SJSA1 (cell line): ENCODE measurements at regions not wholly inside any gene's neighbourhood (a gene's known extent, or its start where the extent isn't known, plus 50 kb on each side); places are given as distances from the start of the nearest gene placed in this dataset.
"Not testable (repeated sequence)": the region's sequence is repeated elsewhere in the genome, so short reads cannot be mapped to it uniquely, and the experiment has no call there.

ENCODE experiments used
- DNase-seq, 2 experiments: peaks; one replicate each; pipeline ENCODE4 v3.0.0-alpha.2; 2015 to 2020; ENCODE audit warnings: low spot score in 2 of 2, low read depth in 1 of 2
- H3K27ac ChIP-seq: fragments of 250-450 bp; sonication (Bioruptor Pico); 2 replicates; pipeline ENCODE4 v1.5.1; 2020; ENCODE audit warnings: mild to moderate bottlenecking, moderate library complexity
- H3K27me3 ChIP-seq: fragments of 250-450 bp; sonication (Bioruptor Pico); replicated peaks from 2 replicates; pipeline ENCODE4 v1.5.1; 2020; ENCODE audit warnings: mild to moderate bottlenecking, moderate library complexity
- H3K36me3 ChIP-seq: fragments of 250-450 bp; sonication (Bioruptor Pico); 2 replicates; pipeline ENCODE4 v1.5.1; 2020; ENCODE audit warnings: mild to moderate bottlenecking
- H3K4me1 ChIP-seq: fragments of 250-450 bp; sonication (Bioruptor Pico); replicated peaks from 2 replicates; pipeline ENCODE4 v1.6.1; 2021; ENCODE audit warnings: mild to moderate bottlenecking
- H3K4me3 ChIP-seq: fragments of 250-450 bp; sonication (Bioruptor Pico); 2 replicates; pipeline ENCODE4 v1.5.1; 2020; ENCODE audit warnings: mild to moderate bottlenecking
- H3K9me3 ChIP-seq: fragments of 250-450 bp; sonication (Bioruptor Pico); replicated peaks from 2 replicates; pipeline ENCODE4 v1.5.1; 2020; ENCODE audit warnings: mild to moderate bottlenecking

GRCh38 chr9:42377530-42378417 lies 194.3 kb downstream of the SPATA31A6 start:
- H3K4me1 ChIP-seq, H3K36me3 ChIP-seq, H3K4me3 ChIP-seq, H3K27ac ChIP-seq, DNase-seq, H3K9me3 ChIP-seq, H3K27me3 ChIP-seq: not testable (repeated sequence)

- H3K27me3 ChIP-seq = no peaks in the 10 kb centered on the region
- no peak overlapping the region for H3K4me3 ChIP-seq
- DNase-seq = no peak
- H3K36me3 ChIP-seq = no peaks in the 10 kb centered on the region
- H3K4me1 ChIP-seq = no peaks in the 10 kb centered on the region
- H3K9me3 ChIP-seq = no peaks in the 10 kb centered on the region
- no peak overlapping the region for H3K27ac ChIP-seq
These were observed 195.0 kb downstream of the SPATA31A6 start for GRCh38 chr9:42378418-42378815.

DNA sequence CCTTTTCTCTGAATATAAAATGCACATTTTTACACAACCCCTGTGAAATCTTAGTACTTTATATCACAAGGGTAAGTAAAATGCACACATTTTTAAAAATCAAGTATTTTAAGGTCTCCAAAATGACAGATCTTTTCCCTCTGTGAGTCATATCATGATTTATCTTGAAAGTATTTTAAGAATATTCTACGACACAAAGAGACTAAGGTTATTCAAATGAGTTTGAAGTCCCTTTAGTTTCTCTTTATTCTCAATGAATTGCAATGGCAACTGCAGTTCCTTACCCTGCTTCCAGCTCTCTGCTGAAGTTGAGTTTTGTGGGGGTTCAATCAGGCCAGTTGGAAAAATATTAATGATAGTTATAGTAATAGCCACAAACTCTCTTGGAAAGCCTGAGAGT lies 196.1 kb downstream of the SPATA31A6 start:
- not testable (repeated sequence) for DNase-seq, H3K9me3 ChIP-seq, H3K4me3 ChIP-seq, H3K36me3 ChIP-seq, H3K27me3 ChIP-seq, H3K4me1 ChIP-seq, H3K27ac ChIP-seq

GRCh38 chr9:42384585-42384984 lies 201.1 kb downstream of the SPATA31A6 start:
- not testable (repeated sequence) for H3K4me1 ChIP-seq, H3K36me3 ChIP-seq, DNase-seq, H3K27me3 ChIP-seq, H3K27ac ChIP-seq, H3K4me3 ChIP-seq, H3K9me3 ChIP-seq

GRCh38 chr9:42385574-42386120 lies 202.2 kb downstream of the SPATA31A6 start:
- not testable (repeated sequence) for H3K36me3 ChIP-seq, H3K27ac ChIP-seq, H3K4me3 ChIP-seq, H3K9me3 ChIP-seq, H3K27me3 ChIP-seq, H3K4me1 ChIP-seq, DNase-seq

DNA sequence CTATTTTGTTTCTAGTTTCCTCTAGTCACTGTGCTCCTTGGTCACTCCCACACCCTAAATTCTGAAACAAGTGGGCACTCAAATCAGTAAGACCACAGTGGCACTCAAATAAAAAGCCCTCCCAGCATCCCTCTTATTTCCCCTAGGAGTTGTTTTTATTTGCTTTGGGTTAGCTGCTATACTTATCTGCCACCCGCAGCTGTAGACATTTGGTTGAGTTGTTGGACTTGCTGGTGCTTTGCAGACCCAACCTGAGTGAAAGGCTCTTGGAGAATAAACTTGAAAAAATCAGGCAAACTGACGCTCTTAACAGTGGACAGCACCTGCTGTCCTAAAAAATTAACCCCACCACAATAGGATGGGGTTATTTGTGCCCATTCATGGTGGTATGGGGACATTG lies 203.0 kb downstream of the SPATA31A6 start:
- Histone ChIP-seq H3K27ac (no peak overlapping the region), H3K4me1 (no peaks in the 10 kb centered on the region), H3K36me3 (no peaks in the 10 kb centered on the region), H3K27me3 (no peaks in the 10 kb centered on the region), H3K9me3 (no peaks in the 10 kb centered on the region), H3K4me3 (no peak overlapping the region)
- DNase-seq = no peak

DNA sequence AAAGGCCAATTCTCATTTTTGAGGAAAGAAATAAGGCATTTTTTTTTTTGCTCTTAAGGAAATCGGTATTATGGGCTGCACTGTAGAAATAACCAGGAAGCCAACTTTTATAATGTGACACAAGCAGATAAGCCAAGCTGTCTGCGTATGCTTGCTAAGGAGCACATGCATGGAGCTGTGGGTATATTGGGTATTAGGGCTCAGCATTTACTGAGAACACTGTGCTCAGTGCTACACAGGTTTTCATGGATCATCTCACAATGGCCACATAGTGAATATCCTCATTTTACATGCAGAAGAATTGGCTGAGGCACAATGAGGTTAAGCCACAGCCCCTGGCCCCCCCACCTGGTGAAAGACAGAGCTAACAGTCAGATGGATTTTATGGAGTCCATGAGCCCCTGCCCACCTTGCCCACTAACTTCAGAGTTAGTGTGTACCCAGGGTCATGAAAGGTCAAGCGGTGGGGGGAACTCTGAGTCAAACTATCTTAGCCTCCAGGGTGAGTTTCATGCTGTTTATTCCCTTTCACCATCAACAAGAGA lies 204.8 kb downstream of the SPATA31A6 start:
- no peaks in the 10 kb centered on the region for H3K27me3 ChIP-seq
- H3K4me3 ChIP-seq = no peak overlapping the region
- H3K27ac ChIP-seq = no peak overlapping the region
- H3K9me3 ChIP-seq = no peaks in the 10 kb centered on the region
- no peaks in the 10 kb centered on the region for H3K4me1 ChIP-seq
- no peaks in the 10 kb centered on the region for H3K36me3 ChIP-seq
- no peak for DNase-seq

DNA sequence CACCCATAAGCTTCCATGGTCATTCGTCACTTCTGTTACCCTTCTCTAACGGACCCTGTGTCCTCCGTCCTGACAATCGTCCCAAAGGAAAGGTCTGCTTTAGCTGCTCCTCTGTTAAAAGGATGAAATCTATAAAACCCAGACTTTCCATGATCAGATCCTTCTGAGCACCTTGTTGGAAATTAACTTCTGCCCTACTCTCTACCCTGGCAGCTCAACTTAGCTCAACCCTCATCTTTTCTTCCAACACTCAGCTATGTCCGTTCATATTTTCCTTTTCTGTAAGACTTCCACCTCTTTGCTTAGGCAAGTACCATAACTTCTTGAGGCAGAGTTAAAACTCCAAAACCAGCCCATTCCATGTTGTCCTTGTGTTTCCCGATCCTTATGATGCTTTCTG lies 205.4 kb downstream of the SPATA31A6 start:
- H3K27me3 ChIP-seq = no peaks in the 10 kb centered on the region
- no peaks in the 10 kb centered on the region for H3K36me3 ChIP-seq
- no peak overlapping the region for H3K27ac ChIP-seq
- H3K4me3 ChIP-seq = no peak overlapping the region
- H3K9me3 ChIP-seq = no peaks in the 10 kb centered on the region
- no peaks in the 10 kb centered on the region for H3K4me1 ChIP-seq
- DNase-seq = no peak

DNA sequence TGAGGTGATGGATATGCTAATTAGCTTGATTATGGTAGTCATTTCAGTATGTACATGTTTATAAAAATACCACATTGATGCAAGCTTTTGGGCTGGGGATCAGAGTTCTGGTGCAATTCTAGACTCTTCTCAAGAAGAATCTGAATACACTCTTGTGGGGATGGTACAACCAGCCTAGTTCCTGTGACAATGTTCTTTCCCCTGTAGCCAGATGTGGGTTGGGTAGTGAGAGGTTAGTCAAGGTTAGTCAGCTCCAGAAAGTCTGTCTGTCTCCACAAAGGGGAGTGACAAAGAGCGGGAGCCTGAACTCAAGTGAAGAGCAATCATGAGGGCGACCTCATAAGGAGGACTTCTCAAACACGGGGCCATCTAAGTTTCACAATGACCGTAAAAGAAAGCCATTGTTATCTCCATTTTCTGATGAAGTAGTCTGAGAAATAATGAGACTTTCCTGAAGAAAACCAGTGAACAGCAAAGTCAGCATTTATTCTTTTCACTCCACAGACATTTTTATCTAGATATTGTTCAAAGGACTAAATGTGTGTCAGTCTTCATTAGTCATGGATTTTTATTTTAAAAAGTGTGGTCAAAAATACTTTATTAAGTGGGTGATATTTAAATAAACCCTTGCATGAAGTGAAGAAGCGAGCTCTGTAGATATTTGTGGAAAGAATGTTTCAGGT lies 209.5 kb downstream of the SPATA31A6 start:
- H3K36me3 ChIP-seq, H3K4me3 ChIP-seq, H3K27me3 ChIP-seq, DNase-seq, H3K9me3 ChIP-seq, H3K27ac ChIP-seq: not testable (repeated sequence)
- H3K4me1 ChIP-seq = peaks cover 11% of the 10 kb centered on the region

- DNase-seq = no peak
- H3K4me3 ChIP-seq = no peak overlapping the region
- H3K36me3 ChIP-seq = no peaks in the 10 kb centered on the region
- H3K4me1 ChIP-seq = peaks cover 11% of the 10 kb centered on the region
- no peaks in the 10 kb centered on the region for H3K27me3 ChIP-seq
- H3K9me3 ChIP-seq = no peaks in the 10 kb centered on the region
- peak overlapping the region; percentile 86 for H3K27ac ChIP-seq
These were observed 212.9 kb downstream of the SPATA31A6 start for GRCh38 chr9:42396318-42396717.

- H3K4me3 ChIP-seq, H3K27me3 ChIP-seq, H3K36me3 ChIP-seq, H3K9me3 ChIP-seq: not testable (repeated sequence)
- DNase-seq = peak; percentile 74 to 75
- H3K27ac ChIP-seq = peak overlapping the region; percentile 86; the same call in 1 of the 2 replicates
- peaks cover 11% of the 10 kb centered on the region for H3K4me1 ChIP-seq
These were observed 213.9 kb downstream of the SPATA31A6 start for GRCh38 chr9:42397336-42397735.

GRCh38 chr9:42402919-42403318 lies 219.5 kb downstream of the SPATA31A6 start:
- H3K9me3 ChIP-seq, H3K27ac ChIP-seq, H3K4me3 ChIP-seq, H3K4me1 ChIP-seq, H3K27me3 ChIP-seq, DNase-seq, H3K36me3 ChIP-seq: not testable (repeated sequence)

DNA sequence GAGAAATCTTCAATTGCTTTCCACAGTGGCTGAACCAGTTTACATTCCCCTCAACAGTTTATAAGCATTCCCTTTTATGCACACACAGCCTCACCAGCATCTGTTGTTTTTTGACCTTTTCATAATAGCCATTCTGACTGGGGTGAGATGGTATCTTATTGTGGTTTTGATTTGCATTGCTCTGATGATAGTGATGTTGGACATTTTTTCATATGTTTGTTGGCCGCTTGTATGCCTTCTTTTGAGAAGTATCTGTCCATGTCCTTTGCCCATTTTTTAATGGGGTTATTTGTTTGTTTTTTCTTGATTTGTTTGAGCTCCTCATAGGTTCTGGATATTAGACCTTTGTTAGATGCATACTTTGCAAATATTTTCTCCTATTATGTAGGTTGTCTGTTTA lies 226.1 kb downstream of the SPATA31A6 start:
- H3K4me3 ChIP-seq, H3K4me1 ChIP-seq, H3K9me3 ChIP-seq, H3K27ac ChIP-seq, H3K27me3 ChIP-seq, H3K36me3 ChIP-seq: not testable (repeated sequence)
- DNase-seq = peak in 1 of 2 experiments; percentile 30

GRCh38 chr9:42412354-42412753 lies 228.9 kb downstream of the SPATA31A6 start:
- not testable (repeated sequence) for H3K27ac ChIP-seq

More at GRCh38 chr9:42412354-42412753, 228.9 kb downstream of the SPATA31A6 start:
- not testable (repeated sequence) for H3K9me3 ChIP-seq, H3K27me3 ChIP-seq, H3K36me3 ChIP-seq, DNase-seq, H3K4me3 ChIP-seq, H3K4me1 ChIP-seq
